Ovary (tissue), 3 donors: ENCODE measurements at regions not wholly inside any gene's neighbourhood (a gene's known extent, or its start where the extent isn't known, plus 50 kb on each side); places are given as distances from the start of the nearest gene placed in this dataset.

Experiments used
- CTCF ChIP-seq, 3 donors: fragments of 450-650 bp in 2 of 3; fragments of 200-600 bp in 1 of 3; IDR thresholded peaks; one replicate each; pipeline versions ENCODE4 v1.5.1 to v1.8.0; 2016 to 2022; ENCODE audit warnings: antibody characterized with exemption in 3 of 3, mild to moderate bottlenecking in 1 of 3
- POLR2A ChIP-seq: fragments of 450-650 bp; IDR thresholded peaks from one replicate; pipeline ENCODE4 v1.6.1; 2017; ENCODE audit warnings: antibody characterized with exemption, mild to moderate bottlenecking, moderate library complexity
- donor health status: DM: no; HTN: no; CAD: no.

DNA sequence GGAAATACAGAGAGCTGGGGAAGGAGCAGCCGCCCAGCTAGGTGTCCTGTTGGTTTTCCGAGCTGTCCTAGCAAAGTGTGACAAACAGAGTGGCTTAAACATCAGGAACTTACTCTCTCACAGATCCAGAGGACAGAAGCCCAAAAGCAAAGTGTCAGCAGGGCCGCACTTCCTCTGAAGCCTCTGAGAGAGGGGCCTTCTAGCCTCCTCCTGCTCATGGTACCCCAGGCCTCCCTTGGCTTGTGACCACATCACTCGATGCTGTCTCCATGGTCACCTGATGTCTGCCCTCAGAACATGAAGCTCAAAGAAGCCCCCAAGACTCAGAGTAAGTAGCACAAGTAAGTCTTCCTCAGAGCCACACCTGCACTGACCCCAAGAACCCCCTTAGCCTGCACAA, 650.5 kb upstream of the ID2 start:
- TF ChIP-seq CTCF (IDR thresholded peaks at IDR 0.05) (no peak), POLR2A (no peak)
